MM.1S (cell line): ENCODE measurements at regions not wholly inside any gene's neighbourhood (a gene's known extent, or its start where the extent isn't known, plus 50 kb on each side); places are given as distances from the start of the nearest gene placed in this dataset.

ENCODE experiments used
- DNase-seq: peaks from one replicate; pipeline ENCODE4 v3.0.0-alpha.2; 2015
- H2AFZ ChIP-seq: fragments of 300-600 bp; sonication (generic); 2 replicates; pipeline ENCODE4 v1.6.0; 2016; ENCODE audit warnings: antibody characterized with exemption, low read length
- H3F3A ChIP-seq: fragments of 300-600 bp; sonication (generic); 2 replicates; pipeline ENCODE4 v1.6.1; 2016; ENCODE audit warnings: mild to moderate bottlenecking, antibody characterized with exemption, low read length, moderate library complexity, mixed read lengths; ENCODE audit not compliant: insufficient read depth
- H3K27ac ChIP-seq: fragments of 300-600 bp; sonication (generic); 2 replicates; pipeline ENCODE4 v1.5.1; 2016; ENCODE audit warnings: mild to moderate bottlenecking, low read length
- H3K27me3 ChIP-seq: fragments of 300-600 bp; sonication (generic); replicated peaks from 2 replicates; pipeline ENCODE4 v1.6.0; 2016; ENCODE audit warnings: low read length; ENCODE audit not compliant: insufficient read depth
- H3K36me3 ChIP-seq: fragments of 300-600 bp; sonication (generic); replicated peaks from 2 replicates; pipeline ENCODE4 v1.6.1; 2016; ENCODE audit warnings: mild to moderate bottlenecking, low read length, mixed read lengths; ENCODE audit not compliant: insufficient read depth
- H3K4me1 ChIP-seq: fragments of 300-600 bp; sonication (generic); 2 replicates; pipeline ENCODE4 v1.6.1; 2016; ENCODE audit warnings: low read length, mixed read lengths
- H3K4me2 ChIP-seq: fragments of 300-600 bp; sonication (generic); 2 replicates; pipeline ENCODE4 v1.6.0; 2016; ENCODE audit warnings: low read depth, low read length
- H3K4me3 ChIP-seq: fragments of 300-600 bp; sonication (generic); 2 replicates; pipeline ENCODE4 v1.5.1; 2016; ENCODE audit warnings: low read length, mixed read lengths
- H3K79me2 ChIP-seq: fragments of 300-600 bp; sonication (generic); 2 replicates; pipeline ENCODE4 v1.6.1; 2016; ENCODE audit warnings: mixed run types, low read length, mixed read lengths
- H3K9ac ChIP-seq: fragments of 300-600 bp; sonication (generic); 2 replicates; pipeline ENCODE4 v1.6.1; 2016; ENCODE audit warnings: low read length, mixed read lengths
- H3K9me2 ChIP-seq: fragments of 300-600 bp; sonication (generic); replicated peaks from 2 replicates; pipeline ENCODE4 v1.6.1; 2016; ENCODE audit warnings: mild to moderate bottlenecking, low read length, mixed read lengths; ENCODE audit not compliant: insufficient read depth
- H3K9me3 ChIP-seq: fragments of 300-600 bp; sonication (generic); replicated peaks from 2 replicates; pipeline ENCODE4 v1.6.1; 2016; ENCODE audit warnings: mild to moderate bottlenecking, low read length, mixed read lengths; ENCODE audit not compliant: insufficient read depth
- H4K20me1 ChIP-seq: fragments of 300-600 bp; sonication (generic); 2 replicates; pipeline ENCODE4 v1.6.1; 2016; ENCODE audit warnings: mild to moderate bottlenecking, low read length, moderate library complexity, mixed read lengths; ENCODE audit not compliant: insufficient read depth
- CTCF ChIP-seq: fragments of 300-600 bp; sonication (generic); IDR thresholded peaks from 2 replicates; pipeline ENCODE4 v1.5.1; 2016; ENCODE audit warnings: antibody characterized with exemption, low read length, mixed read lengths
- EZH2 ChIP-seq: fragments of 300-600 bp; sonication (generic); optimal IDR thresholded peaks from 2 replicates; pipeline ENCODE3; 2017; ENCODE audit warnings: low read depth, mild to moderate bottlenecking, antibody characterized with exemption, low read length, mixed read lengths
- EZH2phosphoT487 ChIP-seq: fragments of 300-600 bp; sonication (generic); IDR thresholded peaks from 2 replicates; pipeline ENCODE4 v1.6.1; 2018; ENCODE audit warnings: antibody characterized with exemption, low read length

- no peaks in the 10 kb centered on the region for H3K9me2 ChIP-seq
- H3K4me2 ChIP-seq, result peak overlapping the region; percentile 23; the same call in 1 of the 2 replicates
- peak overlapping the region; percentile 81 for H3K27ac ChIP-seq
- H3K9me3 ChIP-seq, result no peaks in the 10 kb centered on the region
- 0 out of 2 replicates have a peak, but pooled peaks cover 3% of the 10 kb centered on the region for H3F3A ChIP-seq
- H2AFZ ChIP-seq, result no peak overlapping the region
- H3K4me1 ChIP-seq, result peaks cover 15% of the 10 kb centered on the region
- no peaks in the 10 kb centered on the region for H3K27me3 ChIP-seq
- no peaks in the 10 kb centered on the region for H3K79me2 ChIP-seq
- no peak overlapping the region for H3K4me3 ChIP-seq
- no peak overlapping the region for H3K9ac ChIP-seq
- no peaks in the 10 kb centered on the region for H3K36me3 ChIP-seq
- no peaks in the 10 kb centered on the region for H4K20me1 ChIP-seq
- DNase-seq, result peak; percentile 90
- TF ChIP-seq EZH2, result no peak
- no peak for TF ChIP-seq EZH2phosphoT487
- TF ChIP-seq CTCF, result no peak
These were observed 88.2 kb downstream of the GABPA start for GRCh38 chr21:25822981-25823380.

GRCh38 chr21:25826652-25827051 is 91.9 kb downstream of the GABPA start:
- H3K9ac ChIP-seq, result no peak overlapping the region
- no peaks in the 10 kb centered on the region for H3K9me3 ChIP-seq
- no peaks in the 10 kb centered on the region for H3K79me2 ChIP-seq
- no peak overlapping the region for H2AFZ ChIP-seq
- H3K4me3 ChIP-seq, result no peak overlapping the region
- H3K4me1 ChIP-seq, result peaks cover 15% of the 10 kb centered on the region
- DNase-seq, result no peak
- no peaks in the 10 kb centered on the region for H3K27me3 ChIP-seq
- H3K4me2 ChIP-seq, result no peak overlapping the region
- no peaks in the 10 kb centered on the region for H3K9me2 ChIP-seq
- H3K36me3 ChIP-seq, result no peaks in the 10 kb centered on the region
- TF ChIP-seq CTCF (no peak), EZH2phosphoT487 (no peak), EZH2 (no peak)
- no peaks in the 10 kb centered on the region for H4K20me1 ChIP-seq
- H3K27ac ChIP-seq, result no peak overlapping the region
- H3F3A ChIP-seq, result 0 out of 2 replicates have a peak, but pooled peaks cover 3% of the 10 kb centered on the region

- no peak for TF ChIP-seq EZH2
- Histone ChIP-seq H2AFZ (no peak overlapping the region), H3K4me3 (no peak overlapping the region), H3K4me2 (no peak overlapping the region), H3K27ac (no peak overlapping the region), H3K27me3 (no peaks in the 10 kb centered on the region), H3K9ac (no peak overlapping the region), H3K9me3 (no peaks in the 10 kb centered on the region), H3K9me2 (no peaks in the 10 kb centered on the region), H3K4me1 (peaks cover 12% of the 10 kb centered on the region), H3K79me2 (no peaks in the 10 kb centered on the region), H4K20me1 (no peaks in the 10 kb centered on the region), H3F3A (0 out of 2 replicates have a peak, but pooled peaks cover 3% of the 10 kb centered on the region), H3K36me3 (no peaks in the 10 kb centered on the region)
- no peak for DNase-seq
These were observed 92.7 kb downstream of the GABPA start for GRCh38 chr21:25827513-25827912.
